ENCODE measurements at regions not wholly inside any gene's neighbourhood (a gene's known extent, or its start where the extent isn't known, plus 50 kb on each side); places are given as distances from the start of the nearest gene placed in this dataset.

- no peaks in the 10 kb centered on the region for H3K27me3 ChIP-seq
- no peak for DNase-seq (ENCODE audit: low spot score in 2 of 2)
- H3K4me1 ChIP-seq = no peaks in the 10 kb centered on the region
- intact Hi-C loops (cut with DNase I; ENCODE audit: low total_unique reads) = no loop called here
- H3K27ac ChIP-seq = no peak overlapping the region
- TF ChIP-seq POLR2AphosphoS5 (IDR thresholded peaks at IDR 0.05) (no peak), CTCF (IDR thresholded peaks at IDR 0.05) (no peak), POLR2A (IDR thresholded peaks at IDR 0.05) (no peak)
- no peaks in the 10 kb centered on the region for H3K36me3 ChIP-seq
- H3K4me3 ChIP-seq = no peak overlapping the region
- H3K9me3 ChIP-seq = no peaks in the 10 kb centered on the region
These were observed 236.7 kb upstream of the KCTD3 start for GRCh38 chr1:215330426-215330825.

- Histone ChIP-seq H3K4me1 (no peaks in the 10 kb centered on the region), H3K9me3 (no peaks in the 10 kb centered on the region), H3K27ac (no peak overlapping the region), H3K4me3 (no peak overlapping the region), H3K36me3 (no peaks in the 10 kb centered on the region), H3K27me3 (no peaks in the 10 kb centered on the region)
- no peak for DNase-seq (ENCODE audit: low spot score in 2 of 2)
- no peak for TF ChIP-seq CTCF (IDR thresholded peaks at IDR 0.05)
- TF ChIP-seq POLR2A (IDR thresholded peaks at IDR 0.05) = no peak
- TF ChIP-seq POLR2AphosphoS5 (IDR thresholded peaks at IDR 0.05) = no peak
- intact Hi-C loops (cut with DNase I; ENCODE audit: low total_unique reads) = no loop called here
These were observed 222.6 kb upstream of the KCTD3 start for GRCh38 chr1:215344539-215344938.

GRCh38 chr1:215345208-215345607 is 221.9 kb upstream of the KCTD3 start:
- Histone ChIP-seq H3K4me1 (no peaks in the 10 kb centered on the region), H3K27me3 (no peaks in the 10 kb centered on the region), H3K27ac (no peak overlapping the region), H3K4me3 (no peak overlapping the region), H3K9me3 (no peaks in the 10 kb centered on the region), H3K36me3 (no peaks in the 10 kb centered on the region)
- intact Hi-C loops (cut with DNase I; ENCODE audit: low total_unique reads) = no loop called here
- DNase-seq (ENCODE audit: low spot score in 2 of 2) = no peak
- TF ChIP-seq POLR2A (IDR thresholded peaks at IDR 0.05) = no peak
- no peak for TF ChIP-seq CTCF (IDR thresholded peaks at IDR 0.05)
- TF ChIP-seq POLR2AphosphoS5 (IDR thresholded peaks at IDR 0.05) = no peak

GRCh38 chr1:215345766-215346165 is 221.3 kb upstream of the KCTD3 start:
- H3K27ac ChIP-seq = no peak overlapping the region
- TF ChIP-seq CTCF (IDR thresholded peaks at IDR 0.05) (no peak), POLR2A (IDR thresholded peaks at IDR 0.05) (no peak), POLR2AphosphoS5 (IDR thresholded peaks at IDR 0.05) (no peak)
- no peaks in the 10 kb centered on the region for H3K36me3 ChIP-seq
- H3K4me1 ChIP-seq = no peaks in the 10 kb centered on the region
- H3K27me3 ChIP-seq = no peaks in the 10 kb centered on the region
- H3K9me3 ChIP-seq = no peaks in the 10 kb centered on the region
- no peak overlapping the region for H3K4me3 ChIP-seq
- DNase-seq (ENCODE audit: low spot score in 2 of 2) = no peak
- intact Hi-C loops (cut with DNase I; ENCODE audit: low total_unique reads) = no loop called here

GRCh38 chr1:215357901-215358300 is 209.2 kb upstream of the KCTD3 start:
- no peaks in the 10 kb centered on the region for H3K9me3 ChIP-seq
- H3K4me3 ChIP-seq = no peak overlapping the region
- no peaks in the 10 kb centered on the region for H3K4me1 ChIP-seq
- TF ChIP-seq CTCF (IDR thresholded peaks at IDR 0.05) = no peak
- H3K36me3 ChIP-seq = no peaks in the 10 kb centered on the region
- H3K27ac ChIP-seq = no peak overlapping the region
- intact Hi-C loops (cut with DNase I; ENCODE audit: low total_unique reads) = no loop called here
- no peak for DNase-seq (ENCODE audit: low spot score in 2 of 2)
- H3K27me3 ChIP-seq = no peaks in the 10 kb centered on the region
